ENCODE measurements at regions not wholly inside any gene's neighbourhood (a gene's known extent, or its start where the extent isn't known, plus 50 kb on each side); places are given as distances from the start of the nearest gene placed in this dataset.

GRCh38 chr7:96931891-96932290, 73.5 kb upstream of the DLX6 start:
- no peak for DNase-seq

- no peak for DNase-seq
Observed at GRCh38 chr7:96933067-96933645, 72.2 kb upstream of the DLX6 start.

- no peak for DNase-seq
Observed at GRCh38 chr7:96936621-96937020, 68.7 kb upstream of the DLX6 start.

GRCh38 chr7:96942112-96942511, 63.2 kb upstream of the DLX6 start:
- DNase-seq: no peak

- peak; percentile 68 for DNase-seq
Observed at GRCh38 chr7:96949766-96950165, 55.6 kb upstream of the DLX6 start.

- DNase-seq: no peak
Observed at GRCh38 chr7:96952974-96953391, 52.4 kb upstream of the DLX6 start.

- no peak for DNase-seq
Observed at GRCh38 chr7:96953676-96954513, 51.5 kb upstream of the DLX6 start.

Measured in femur (tissue), 1 donor.